ENCODE measurements at regions not wholly inside any gene's neighbourhood (a gene's known extent, or its start where the extent isn't known, plus 50 kb on each side); places are given as distances from the start of the nearest gene placed in this dataset.
"Not testable (repeated sequence)": the region's sequence is repeated elsewhere in the genome, so short reads cannot be mapped to it uniquely, and the experiment has no call there.

GRCh38 chr5:71789746-71790145, 70.7 kb downstream of the CARTPT start:
- no peak for TF ChIP-seq CTCF (IDR thresholded peaks at IDR 0.05)
- peaks cover 3% of the 10 kb centered on the region for H3K36me3 Mint-ChIP-seq (ENCODE audit: low read depth)
- peaks cover 9% of the 10 kb centered on the region for H3K27me3 Mint-ChIP-seq

GRCh38 chr5:71790433-71790832, 71.4 kb downstream of the CARTPT start:
- ATAC-seq (no peak), DNase-seq (no peak)
- intact Hi-C loops (cut with micrococcal nuclease) = no loop called here
- H3K27me3 Mint-ChIP-seq = peaks cover 9% of the 10 kb centered on the region
- H3K9me3 Mint-ChIP-seq = peaks cover 11% of the 10 kb centered on the region
- H3K4me3 Mint-ChIP-seq = no peak overlapping the region
- H3K4me1 Mint-ChIP-seq (ENCODE audit: low read depth) = no peaks in the 10 kb centered on the region
- ChIA-PET POLR2A (interaction anchor here (0.8 kb wide), 1 partner anchor 938 kb away, joined by 4 read pairs; no protein-coding TSS in a partner anchor), CTCF (no interaction called here)
- H3K27ac Mint-ChIP-seq = no peak overlapping the region
- no peak for TF ChIP-seq CTCF (IDR thresholded peaks at IDR 0.05)
- peaks cover 3% of the 10 kb centered on the region for H3K36me3 Mint-ChIP-seq (ENCODE audit: low read depth)

More at GRCh38 chr5:71789746-71790145, 70.7 kb downstream of the CARTPT start:
- ChIA-PET CTCF (no interaction called here), POLR2A (no interaction called here)
- DNase-seq (no peak), ATAC-seq (no peak)
- Mint-ChIP-seq H3K27ac (no peak overlapping the region), H3K4me1 (ENCODE audit: low read depth) (no peaks in the 10 kb centered on the region), H3K4me3 (no peak overlapping the region), H3K9me3 (peaks cover 11% of the 10 kb centered on the region)
- intact Hi-C loops (cut with micrococcal nuclease) = no loop called here

- H3K27me3 Mint-ChIP-seq; H3K27ac Mint-ChIP-seq; ATAC-seq; intact Hi-C loops (cut with micrococcal nuclease); DNase-seq; H3K4me1 Mint-ChIP-seq (ENCODE audit: low read depth); H3K36me3 Mint-ChIP-seq (ENCODE audit: low read depth); POLR2A ChIA-PET; H3K4me3 Mint-ChIP-seq: not testable (repeated sequence)
- CTCF ChIA-PET = interaction anchor here (1.6 kb wide), 1 partner anchor 10 kb away, joined by 3 read pairs; no protein-coding TSS in a partner anchor
- peaks cover 11% of the 10 kb centered on the region for H3K9me3 Mint-ChIP-seq
These were observed 73.0 kb downstream of the CARTPT start for GRCh38 chr5:71792041-71792440.

- no peak overlapping the region for H3K4me3 Mint-ChIP-seq
- no peak for ATAC-seq
- H3K27me3 Mint-ChIP-seq = peaks cover 5% of the 10 kb centered on the region
- TF ChIP-seq CTCF (IDR thresholded peaks at IDR 0.05) = no peak
- peaks cover 3% of the 10 kb centered on the region for H3K36me3 Mint-ChIP-seq (ENCODE audit: low read depth)
- intact Hi-C loops (cut with micrococcal nuclease) = no loop called here
- ChIA-PET CTCF (no interaction called here), POLR2A (no interaction called here)
- H3K27ac Mint-ChIP-seq = no peak overlapping the region
- no peak for DNase-seq
- no peaks in the 10 kb centered on the region for H3K4me1 Mint-ChIP-seq (ENCODE audit: low read depth)
- H3K9me3 Mint-ChIP-seq = peaks cover 10% of the 10 kb centered on the region
These were observed 75.1 kb downstream of the CARTPT start for GRCh38 chr5:71794061-71794695.

- Mint-ChIP-seq H3K27ac (no peak overlapping the region), H3K4me3 (no peak overlapping the region), H3K4me1 (ENCODE audit: low read depth) (no peaks in the 10 kb centered on the region), H3K9me3 (peaks cover 2% of the 10 kb centered on the region), H3K27me3 (peaks cover 27% of the 10 kb centered on the region), H3K36me3 (ENCODE audit: low read depth) (no peaks in the 10 kb centered on the region)
- POLR2A ChIA-PET = no interaction called here
- no peak for ATAC-seq
- intact Hi-C loops (cut with micrococcal nuclease) = no loop called here
- no peak for TF ChIP-seq CTCF (IDR thresholded peaks at IDR 0.05)
- DNase-seq = no peak
- CTCF ChIA-PET = no interaction called here
These were observed 83.6 kb downstream of the CARTPT start for GRCh38 chr5:71802673-71803072.

All from activated CD8-positive, alpha-beta T cell treated with anti-CD3 and anti-CD28 coated beads for 36 hours (primary cell).